Transverse colon (tissue), 4 donors: ENCODE measurements at regions not wholly inside any gene's neighbourhood (a gene's known extent, or its start where the extent isn't known, plus 50 kb on each side); places are given as distances from the start of the nearest gene placed in this dataset.

Experiments used
- DNase-seq: peaks from one replicate; pipeline ENCODE4 v3.0.0-alpha.2; 2019
- H3K27ac ChIP-seq, 4 donors: fragments of 200-600 bp; sonication (generic); 2 replicates each; pipeline ENCODE4 v1.5.1; 2016 to 2018; ENCODE audit warnings: inconsistent platforms in 4 of 4
- H3K27me3 ChIP-seq: fragments of 200-600 bp; sonication (generic); 2 replicates; pipeline ENCODE4 v1.5.1; 2017; ENCODE audit warnings: inconsistent platforms
- H3K36me3 ChIP-seq, 4 donors: fragments of 200-600 bp; sonication (generic); 2 replicates each; pipeline ENCODE4 v1.5.1; 2017 to 2019; ENCODE audit warnings: inconsistent platforms in 4 of 4
- H3K4me1 ChIP-seq, 4 donors: fragments of 200-600 bp; sonication (generic); 2 replicates each; pipeline ENCODE4 v1.5.1; 2017 to 2020; ENCODE audit warnings: inconsistent platforms in 4 of 4
- H3K4me3 ChIP-seq, 4 donors: fragments of 200-600 bp; sonication (generic); 1 replicate in 1 of 4; 2 replicates in 3 of 4; pipeline versions ENCODE4 v1.5.1 to v1.6.1; 2017 to 2019; ENCODE audit warnings: inconsistent platforms in 4 of 4
- H3K9me3 ChIP-seq, 2 donors: fragments of 200-600 bp; sonication (generic); 2 replicates each; pipeline ENCODE4 v1.5.1; 2017 to 2019; ENCODE audit warnings: inconsistent platforms in 2 of 2
- EP300 ChIP-seq: sonication (generic); formaldehyde crosslinking; IDR thresholded peaks from one replicate; pipeline ENCODE4 v1.6.1; 2017; ENCODE audit warnings: antibody characterized with exemption, low read depth
- POLR2A ChIP-seq: fragments of 450-650 bp; IDR thresholded peaks from one replicate; pipeline ENCODE4 v1.6.1; 2016; ENCODE audit warnings: antibody characterized with exemption, mild to moderate bottlenecking, moderate library complexity
- POLR2AphosphoS5 ChIP-seq, 3 donors: sonication (generic); formaldehyde crosslinking; IDR thresholded peaks; one replicate each; pipeline ENCODE4 v1.6.1; 2016; ENCODE audit warnings: antibody characterized with exemption in 3 of 3
- WGBS, 2 donors: methylation state at CpG; one replicate each; pipeline ENCODE4 v1.1.5; 2018; ENCODE audit warnings: low coverage in 1 of 2; 5-methylcytosine and 5-hydroxymethylcytosine counted together
- in situ Hi-C, 4 donors: fragments of 200-750 bp; cut with MboI; loops; one replicate each; pipeline versions ENCODE4 v1.15.0 to v1.15.1; 2017; ENCODE audit warnings: low sequenced_read_pairs in 3 of 4, low pct_ligation_motif_present in 1 of 4, low pct_unique_long_range_greater_than_20kb in 1 of 4
- intact Hi-C: fragments of 100-400 bp; cut with DNase I; formaldehyde crosslinking; loops from one replicate; pipeline ENCODE4 v1.15.1; 2023; ENCODE audit warnings: low total_unique reads
- TF ChIP-seq, protein P1 (sequence below), 5 experiments: fragments of 200-600 bp in 3 of 5; fragments of 450-650 bp in 2 of 5; sonication (generic) in 3 of 5; IDR thresholded peaks; 1 replicate in 2 of 5; 2 replicates in 3 of 5; pipeline ENCODE4 v1.5.1; 2016 to 2017; ENCODE audit warnings: antibody characterized with exemption in 5 of 5, inconsistent platforms in 3 of 5, mild to moderate bottlenecking in 2 of 5, moderate library complexity in 1 of 5

DNA sequence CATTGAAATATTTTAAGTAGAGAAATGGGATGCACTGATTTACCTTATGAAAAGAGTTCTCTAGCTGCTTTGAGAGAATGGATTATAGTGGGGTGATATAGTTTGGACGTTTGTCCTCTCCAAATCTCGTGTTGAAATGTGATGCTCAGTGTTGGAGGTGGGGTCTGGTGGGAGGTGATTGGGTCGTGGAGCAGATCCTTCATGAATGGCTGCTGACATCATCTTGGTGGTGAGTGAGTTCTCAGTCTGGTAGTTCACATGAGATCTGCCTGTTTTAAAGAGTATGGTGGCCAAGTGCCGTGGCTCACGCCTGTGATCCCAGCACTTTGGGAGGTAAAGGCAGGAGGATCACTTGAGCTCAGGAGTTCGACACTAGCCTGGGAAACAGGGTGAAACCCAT lies 58.7 kb upstream of the SH3RF3 start:
- no peak for TF ChIP-seq POLR2AphosphoS5 (IDR thresholded peaks at IDR 0.05)
- TF ChIP-seq EP300 = no peak
- TF ChIP-seq POLR2A = no peak
- TF ChIP-seq, protein P1, sequence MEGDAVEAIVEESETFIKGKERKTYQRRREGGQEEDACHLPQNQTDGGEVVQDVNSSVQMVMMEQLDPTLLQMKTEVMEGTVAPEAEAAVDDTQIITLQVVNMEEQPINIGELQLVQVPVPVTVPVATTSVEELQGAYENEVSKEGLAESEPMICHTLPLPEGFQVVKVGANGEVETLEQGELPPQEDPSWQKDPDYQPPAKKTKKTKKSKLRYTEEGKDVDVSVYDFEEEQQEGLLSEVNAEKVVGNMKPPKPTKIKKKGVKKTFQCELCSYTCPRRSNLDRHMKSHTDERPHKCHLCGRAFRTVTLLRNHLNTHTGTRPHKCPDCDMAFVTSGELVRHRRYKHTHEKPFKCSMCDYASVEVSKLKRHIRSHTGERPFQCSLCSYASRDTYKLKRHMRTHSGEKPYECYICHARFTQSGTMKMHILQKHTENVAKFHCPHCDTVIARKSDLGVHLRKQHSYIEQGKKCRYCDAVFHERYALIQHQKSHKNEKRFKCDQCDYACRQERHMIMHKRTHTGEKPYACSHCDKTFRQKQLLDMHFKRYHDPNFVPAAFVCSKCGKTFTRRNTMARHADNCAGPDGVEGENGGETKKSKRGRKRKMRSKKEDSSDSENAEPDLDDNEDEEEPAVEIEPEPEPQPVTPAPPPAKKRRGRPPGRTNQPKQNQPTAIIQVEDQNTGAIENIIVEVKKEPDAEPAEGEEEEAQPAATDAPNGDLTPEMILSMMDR (IDR thresholded peaks at IDR 0.05) = no peak

DNA sequence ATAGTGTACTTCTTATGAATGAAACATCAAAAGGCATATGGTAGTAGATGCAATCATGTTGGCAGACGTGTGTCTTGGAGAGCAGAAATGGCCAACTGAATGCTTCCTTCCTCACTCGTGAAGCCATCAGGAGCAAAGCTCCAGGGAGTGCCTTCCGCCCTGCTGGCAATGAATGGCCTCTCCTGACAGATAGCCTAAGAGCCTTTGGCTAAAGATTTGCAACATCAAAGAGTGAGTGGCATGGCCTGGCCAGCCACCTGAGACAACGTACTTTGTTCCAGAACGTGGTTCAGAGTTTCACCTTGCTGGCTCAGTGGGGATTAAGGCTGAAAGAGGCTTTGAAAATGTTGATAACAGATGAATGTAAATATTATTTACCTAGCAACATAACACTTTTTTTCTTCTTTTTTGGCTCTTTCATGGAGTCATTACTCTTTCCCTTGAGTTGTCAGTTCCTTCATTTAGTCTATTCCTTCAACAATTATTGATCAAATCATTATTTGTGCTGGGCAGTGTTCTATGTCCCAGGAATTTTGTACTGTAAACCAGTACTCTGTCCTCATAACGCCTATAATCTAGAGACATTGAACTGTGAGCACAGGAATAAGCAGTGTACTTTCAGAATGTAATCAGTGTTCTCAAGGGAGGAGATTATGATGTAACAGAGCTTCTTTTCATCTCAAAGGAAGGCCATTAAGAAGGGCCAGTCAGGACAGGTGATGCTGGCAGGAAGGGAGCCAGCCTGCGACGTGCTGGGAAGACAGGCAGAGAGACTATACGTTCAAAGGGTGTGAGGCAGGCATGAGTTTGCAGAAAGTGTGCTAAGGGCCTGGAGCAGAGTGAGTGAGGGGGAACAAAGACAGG lies 59.4 kb upstream of the SH3RF3 start:
- Histone ChIP-seq H3K27ac (no peak overlapping the region), H3K4me1 (no peaks in the 10 kb centered on the region), H3K9me3 (no peaks in the 10 kb centered on the region), H3K36me3 (no peaks in the 10 kb centered on the region), H3K4me3 (no peak overlapping the region), H3K27me3 (no peaks in the 10 kb centered on the region)
- WGBS, 2 donors = 33 to 43% methylated on average over 6 to 9 of the region's 9 CpGs
- in situ Hi-C loops (no loop called here), intact Hi-C loops (no loop called here)
- TF ChIP-seq EP300 (no peak), POLR2A (no peak), POLR2AphosphoS5 (IDR thresholded peaks at IDR 0.05) (no peak)
- TF ChIP-seq, protein P1 (IDR thresholded peaks at IDR 0.05) = no peak
- no peak for DNase-seq

More for the DNA sequence above, 58.7 kb upstream of the SH3RF3 start:
- intact Hi-C loops = no loop called here
- Histone ChIP-seq H3K4me3 (no peak overlapping the region), H3K9me3 (no peaks in the 10 kb centered on the region), H3K36me3 (no peaks in the 10 kb centered on the region), H3K27me3 (no peaks in the 10 kb centered on the region), H3K27ac (no peak overlapping the region), H3K4me1 (no peaks in the 10 kb centered on the region)
- in situ Hi-C loops = no loop called here
- WGBS, 2 donors = 63 to 66% methylated on average over 2 to 6 of the region's 6 CpGs
- DNase-seq = no peak

DNA sequence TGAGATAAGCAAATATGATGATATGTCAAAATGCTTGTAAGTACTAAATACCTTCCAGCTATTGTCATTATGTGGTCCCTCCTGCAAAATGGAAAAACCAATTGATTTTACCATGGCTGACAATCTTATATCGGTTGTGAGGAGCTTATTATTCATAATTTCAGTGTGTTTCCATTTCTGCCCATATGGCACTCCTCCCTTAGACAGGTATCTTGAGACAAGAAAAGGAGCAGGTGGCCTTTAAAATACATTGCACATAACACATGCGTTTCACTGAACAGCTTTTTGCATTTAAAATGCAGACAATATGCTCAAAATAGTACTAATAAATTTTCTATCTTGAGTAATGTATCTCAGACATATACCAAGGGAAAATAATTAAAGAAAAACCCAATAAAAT lies 60.2 kb upstream of the SH3RF3 start:
- Histone ChIP-seq H3K4me1 (no peaks in the 10 kb centered on the region), H3K27me3 (no peaks in the 10 kb centered on the region), H3K27ac (no peak overlapping the region), H3K9me3 (no peaks in the 10 kb centered on the region), H3K36me3 (no peaks in the 10 kb centered on the region), H3K4me3 (no peak overlapping the region)
- in situ Hi-C loops = no loop called here
- TF ChIP-seq, protein P1 (IDR thresholded peaks at IDR 0.05) = no peak
- TF ChIP-seq POLR2AphosphoS5 (IDR thresholded peaks at IDR 0.05) = no peak
- TF ChIP-seq EP300 = no peak
- TF ChIP-seq POLR2A = no peak
- 82 to 95% methylated on average over 2 of the region's 2 CpGs for WGBS, 2 donors
- no peak for DNase-seq
- intact Hi-C loops = no loop called here

DNA sequence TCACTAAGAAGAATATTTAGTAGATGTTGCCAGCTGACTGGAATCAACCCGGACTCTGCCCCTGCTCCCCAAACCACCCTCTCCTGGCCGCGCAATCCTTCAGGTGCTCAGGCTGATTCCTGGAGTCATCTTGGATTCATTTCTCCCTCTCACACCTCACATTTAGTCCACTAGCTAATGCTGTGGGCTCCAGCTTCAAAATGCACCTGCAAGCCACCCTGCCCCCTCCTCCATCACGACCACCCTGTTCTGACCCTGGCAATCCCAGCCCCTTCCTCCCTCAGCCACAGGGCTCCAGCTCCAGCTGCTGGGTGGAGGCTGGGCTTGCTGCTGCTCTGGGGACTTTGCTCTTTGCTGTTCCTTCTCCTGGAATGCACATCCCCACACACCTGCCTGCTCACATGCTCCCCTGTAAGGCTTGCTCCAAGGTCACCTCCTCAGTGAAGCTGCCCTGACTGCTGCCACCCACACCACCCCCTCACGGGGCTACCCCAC lies 61.3 kb upstream of the SH3RF3 start:
- intact Hi-C loops (no loop called here), in situ Hi-C loops (no loop called here)
- DNase-seq = peak; percentile 17
- Histone ChIP-seq H3K36me3 (no peaks in the 10 kb centered on the region), H3K4me1 (peaks cover 0 to 6% (median 1%) of the 10 kb centered on the region in 4 donors), H3K27ac (no peak overlapping the region), H3K27me3 (no peaks in the 10 kb centered on the region), H3K9me3 (no peaks in the 10 kb centered on the region), H3K4me3 (no peak overlapping the region)
- no peak for TF ChIP-seq EP300
- no peak for TF ChIP-seq POLR2AphosphoS5 (IDR thresholded peaks at IDR 0.05)
- TF ChIP-seq, protein P1 (IDR thresholded peaks at IDR 0.05) = no peak
- TF ChIP-seq POLR2A = no peak
- 48% methylated on average over 5 of the region's 5 CpGs; no CpG with 5 or more reads in 1 of the 2 donors for WGBS, 2 donors
